ENCODE measurements at regions not wholly inside any gene's neighbourhood (a gene's known extent, or its start where the extent isn't known, plus 50 kb on each side); places are given as distances from the start of the nearest gene placed in this dataset.
"Not testable (repeated sequence)": the region's sequence is repeated elsewhere in the genome, so short reads cannot be mapped to it uniquely, and the experiment has no call there.

- TF ChIP-seq POLR2A, CTCF, EP300, POLR2AphosphoS5 (IDR thresholded peaks at IDR 0.05): not testable (repeated sequence)
These were observed 692.1 kb downstream of the TTLL7 start for GRCh38 chr1:83306811-83307210.

All from stomach (tissue), 4 donors.